ENCODE measurements at regions not wholly inside any gene's neighbourhood (a gene's known extent, or its start where the extent isn't known, plus 50 kb on each side); places are given as distances from the start of the nearest gene placed in this dataset.
A peak's percentile ranks its signal among the peaks of the same experiment; 100 is the strongest.
"Not testable (repeated sequence)": the region's sequence is repeated elsewhere in the genome, so short reads cannot be mapped to it uniquely, and the experiment has no call there.

DNA sequence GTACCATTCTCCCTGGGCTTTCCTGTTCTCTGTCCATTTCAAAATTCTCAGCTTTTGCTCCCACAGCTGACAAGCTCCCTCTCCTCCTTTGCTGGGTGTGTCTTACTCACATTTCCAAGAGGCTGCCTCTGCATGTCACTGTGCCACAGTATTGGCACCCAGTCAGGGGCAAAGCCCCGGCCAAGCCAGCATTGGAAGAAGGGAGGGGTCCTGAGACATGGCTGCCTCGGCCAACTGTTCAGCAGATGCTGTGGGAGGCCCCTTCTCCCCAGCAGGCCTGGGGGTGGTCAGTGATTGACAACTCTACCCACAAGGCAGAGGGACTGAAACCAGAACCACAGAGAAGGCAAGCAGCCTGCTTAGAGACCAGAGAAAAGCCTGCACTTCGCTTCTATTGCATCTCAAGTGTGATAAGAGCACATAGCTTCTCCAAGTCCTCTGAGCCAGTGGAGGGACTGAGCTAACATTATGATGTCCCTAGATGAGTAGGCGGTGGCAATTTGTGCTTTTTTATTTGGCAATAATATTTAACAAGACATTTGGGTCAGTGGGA, 294.1 kb downstream of the SIPA1L2 start:
- DNase-seq, result peak; percentile 61

DNA sequence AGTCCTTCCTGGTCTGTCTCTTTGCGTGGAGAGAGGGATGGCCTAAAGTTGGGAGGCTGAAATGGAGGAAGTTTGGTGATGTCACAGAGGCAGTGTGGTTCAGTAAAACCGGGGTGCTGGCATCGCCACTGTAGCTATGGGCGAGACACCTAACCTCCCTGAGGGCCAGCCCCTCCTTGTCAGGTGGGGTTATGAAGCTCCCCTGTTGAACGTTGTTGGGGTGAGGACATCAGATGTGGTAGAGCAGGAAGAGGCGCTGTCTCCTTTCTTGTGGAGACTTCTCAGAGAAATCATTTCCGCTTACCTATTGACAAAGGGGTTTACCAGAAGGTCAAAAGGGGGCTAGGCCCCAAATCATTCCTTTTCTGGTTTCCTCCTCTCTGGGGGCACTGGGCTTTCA, 294.7 kb downstream of the SIPA1L2 start:
- DNase-seq, result no peak

DNA sequence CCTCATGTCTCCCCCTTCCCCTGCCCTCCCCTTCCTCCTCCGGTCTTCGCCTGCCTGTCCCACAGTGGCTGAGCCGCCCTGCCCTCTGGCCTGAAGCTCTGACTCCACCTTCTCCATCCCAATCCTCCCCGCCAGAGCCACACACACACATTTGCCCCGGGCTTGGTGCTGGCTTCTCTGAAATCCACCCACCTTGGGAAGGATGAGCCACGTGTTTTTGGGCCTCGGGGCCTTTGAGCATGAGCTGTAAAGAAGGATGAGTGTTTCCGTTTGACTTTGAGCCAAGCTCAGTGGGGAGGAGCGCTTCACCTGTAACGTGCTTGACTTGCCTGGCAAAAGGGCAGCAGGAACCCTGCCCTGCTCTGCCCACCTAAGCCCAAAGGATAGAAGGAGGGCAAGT, 295.1 kb downstream of the SIPA1L2 start:
- DNase-seq, result no peak

DNA sequence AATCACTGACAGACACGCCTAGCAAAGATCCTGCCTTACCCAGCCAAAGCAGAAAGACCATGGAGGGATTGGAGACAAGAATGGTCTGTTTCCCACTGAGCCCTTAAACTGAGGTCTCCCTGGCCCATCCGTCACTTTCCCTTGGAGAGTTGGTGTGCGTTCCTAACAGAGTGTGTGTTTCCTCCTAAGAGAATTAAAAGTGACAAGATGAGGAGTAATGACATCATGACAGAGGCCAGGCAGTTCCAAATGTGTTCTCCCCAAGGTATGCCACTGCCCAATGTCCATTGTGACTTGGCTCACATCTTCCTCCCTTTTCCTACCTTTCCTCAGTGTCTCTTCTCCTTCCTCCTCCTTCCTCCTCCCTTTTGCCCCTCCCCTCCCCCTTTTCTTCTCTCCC, 295.7 kb downstream of the SIPA1L2 start:
- DNase-seq, result no peak

DNA sequence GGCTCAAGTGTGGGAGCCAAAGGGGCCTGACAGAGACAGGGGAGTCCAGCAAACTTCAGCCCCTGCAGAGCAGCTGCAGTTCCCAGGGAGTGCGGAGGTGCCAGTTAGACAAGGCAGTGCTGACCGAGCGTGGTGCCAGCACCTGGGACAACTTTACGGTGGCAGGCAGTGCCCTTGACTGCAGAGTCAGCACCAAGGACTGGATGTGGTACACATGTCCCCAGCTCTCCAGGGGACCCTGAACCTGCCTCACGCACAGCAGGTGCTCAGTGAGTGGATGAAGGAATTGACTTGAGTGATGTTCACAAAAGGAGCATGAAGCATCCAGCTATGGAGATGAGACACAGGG, 296.5 kb downstream of the SIPA1L2 start:
- no peak for DNase-seq

DNA sequence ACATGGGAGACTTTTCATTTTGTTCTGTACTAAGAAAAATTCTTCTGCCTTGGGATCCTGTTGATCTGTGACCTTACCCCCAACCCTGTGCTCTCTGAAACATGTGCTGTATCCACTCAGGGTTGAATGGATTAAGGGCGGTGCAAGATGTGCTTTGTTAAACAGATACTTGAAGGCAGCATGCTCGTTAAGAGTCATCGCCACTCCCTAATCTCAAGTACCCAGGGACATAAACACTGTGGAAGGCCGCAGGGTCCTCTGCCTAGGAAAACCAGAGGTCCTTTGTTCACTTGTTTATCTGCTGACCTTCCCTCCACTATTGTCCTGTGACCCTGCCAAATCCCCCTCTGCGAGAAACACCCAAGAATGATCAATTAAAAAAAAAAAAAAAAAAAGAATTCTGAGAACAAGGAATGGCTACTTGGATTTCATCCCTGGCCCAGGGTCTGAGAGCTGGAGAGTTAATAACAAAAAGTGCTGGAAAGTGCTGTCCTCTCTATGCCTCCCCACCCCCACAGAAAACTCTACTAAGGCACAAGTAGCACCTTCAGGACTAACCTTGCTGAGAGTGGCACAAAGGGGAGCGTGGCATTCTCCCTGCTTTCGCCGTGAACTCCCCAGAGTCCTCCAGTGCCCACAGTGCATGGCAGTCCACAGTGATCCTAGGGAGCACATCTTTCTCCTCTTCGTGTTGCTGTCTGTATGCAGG, 297.1 kb downstream of the SIPA1L2 start:
- DNase-seq, result not testable (repeated sequence)

DNA sequence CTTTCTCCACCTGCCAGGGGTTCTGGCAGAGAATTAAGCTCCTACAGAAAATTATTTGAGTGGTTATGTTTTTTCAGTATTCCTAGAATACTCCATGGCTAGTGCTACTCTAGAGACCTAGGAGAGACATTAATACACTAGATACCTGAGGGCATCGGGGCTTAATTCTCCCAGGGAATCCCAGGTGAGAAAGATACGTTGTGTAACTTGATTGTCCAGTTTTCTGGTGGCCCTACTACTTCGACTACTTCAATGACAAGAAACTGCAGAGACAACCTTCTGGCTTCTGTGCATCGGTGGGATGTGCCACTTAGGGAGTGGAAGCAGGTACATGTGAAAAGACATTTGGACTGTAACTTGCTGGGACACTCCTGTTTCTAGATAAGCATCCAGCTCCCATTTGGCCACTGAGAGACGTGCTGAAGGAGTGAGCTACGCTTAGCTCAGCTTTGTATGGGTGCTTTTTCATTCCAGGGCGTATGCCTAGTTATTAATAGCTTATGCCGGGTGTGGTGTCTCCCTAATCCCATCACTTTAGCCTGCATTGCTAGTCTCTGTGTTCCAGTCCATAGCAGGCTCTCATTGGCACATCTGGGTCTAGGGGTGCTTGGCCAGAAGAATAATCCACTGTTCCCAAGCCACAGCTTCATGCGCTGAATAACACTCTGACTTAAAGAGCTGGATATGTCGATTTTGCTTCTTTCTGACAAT, 300.7 kb downstream of the SIPA1L2 start:
- no peak for DNase-seq

DNA sequence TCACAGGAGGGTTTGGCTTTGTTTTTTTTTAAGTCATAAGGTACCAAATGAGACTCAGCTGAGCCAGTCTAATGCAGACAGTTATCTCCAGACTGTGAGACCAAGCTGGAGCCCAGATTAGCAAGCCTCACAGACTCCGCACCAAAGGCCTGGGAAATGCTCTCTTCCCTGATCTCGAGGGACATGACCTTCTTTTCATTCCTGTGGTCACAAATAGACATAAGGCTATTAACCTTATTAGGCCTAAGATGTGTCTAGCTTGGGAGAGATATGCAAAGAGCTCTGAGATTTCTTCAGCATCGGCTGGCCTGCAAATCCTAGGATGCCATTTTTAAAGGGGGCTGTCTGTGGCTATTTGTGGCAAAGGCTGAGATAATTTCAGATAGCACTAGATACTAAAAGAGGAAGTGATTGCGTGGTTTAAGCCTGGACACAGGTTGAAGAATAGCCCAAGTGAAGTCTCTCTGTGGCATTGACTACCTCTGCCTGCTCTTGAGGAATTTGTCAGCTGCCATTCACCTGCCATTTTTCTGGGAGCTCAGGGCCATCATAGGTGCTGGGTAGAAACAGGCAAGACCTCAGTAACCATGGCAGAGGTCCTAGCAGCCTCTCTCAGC, 301.3 kb downstream of the SIPA1L2 start:
- no peak for DNase-seq

DNA sequence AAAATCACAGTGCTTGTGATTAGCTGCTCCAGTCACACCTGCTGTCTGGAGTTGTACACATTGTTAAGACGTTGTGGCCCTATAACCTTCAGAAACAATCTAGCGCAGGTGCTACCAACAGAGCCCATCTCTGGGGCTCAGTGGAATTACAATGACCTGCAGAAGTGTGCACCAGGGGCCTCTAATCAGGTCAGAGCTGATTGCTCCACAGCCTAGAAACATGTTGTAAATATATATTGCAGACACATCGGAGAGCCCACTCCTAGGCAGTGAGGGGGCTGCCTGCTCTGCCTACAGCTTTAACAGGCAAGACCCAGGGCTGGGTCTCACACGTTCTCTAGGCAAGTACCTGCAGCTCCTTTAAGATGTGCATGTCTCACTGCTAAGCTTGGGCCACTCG, 302.0 kb downstream of the SIPA1L2 start:
- DNase-seq, result no peak

DNA sequence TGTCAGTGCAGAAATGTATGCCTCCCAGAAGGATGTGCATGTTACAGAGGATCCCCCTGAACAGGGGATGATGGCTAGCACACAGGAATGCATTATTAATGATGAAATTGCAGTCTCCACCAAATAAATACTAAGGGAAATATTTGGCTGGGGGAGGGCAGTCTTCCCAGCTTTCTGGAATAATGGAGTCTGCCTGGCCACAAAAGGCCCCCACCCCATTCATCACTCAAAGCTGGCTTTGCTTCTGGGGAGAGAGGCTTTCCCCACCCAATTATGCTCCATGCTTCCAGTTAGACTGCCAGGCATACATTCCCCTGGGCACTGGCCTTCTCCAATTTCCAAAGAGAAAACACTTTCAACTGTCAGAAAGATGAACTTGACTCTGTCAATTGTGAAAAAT, 302.7 kb downstream of the SIPA1L2 start:
- peak; percentile 69 for DNase-seq

DNA sequence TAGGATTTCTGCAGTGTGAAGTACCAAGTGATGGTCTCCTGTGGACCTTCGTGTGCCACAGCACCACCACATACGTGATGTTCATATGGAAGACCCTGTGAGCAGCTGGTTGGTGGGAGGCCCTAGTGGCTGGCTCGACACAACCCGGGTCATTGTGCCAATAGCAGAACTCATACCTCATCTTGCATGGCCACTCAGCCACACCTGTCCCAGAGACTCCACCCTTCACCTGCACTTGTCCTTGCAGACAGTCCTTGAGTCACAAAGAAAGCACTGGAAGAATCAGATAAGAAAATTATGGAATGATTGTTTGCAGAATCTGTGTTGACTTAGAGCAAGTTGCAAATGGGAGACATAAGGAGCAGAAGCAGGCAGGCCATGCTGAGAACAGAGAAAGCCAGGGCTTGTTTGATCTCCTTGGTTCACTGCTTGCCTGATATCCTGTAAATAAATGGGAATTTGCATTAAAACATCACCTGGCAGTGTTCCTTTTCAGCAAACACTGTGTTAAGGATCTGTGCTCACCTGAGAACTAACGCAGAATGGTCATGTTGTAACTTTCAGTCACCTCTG, 307.7 kb downstream of the SIPA1L2 start:
- DNase-seq, result no peak

DNA sequence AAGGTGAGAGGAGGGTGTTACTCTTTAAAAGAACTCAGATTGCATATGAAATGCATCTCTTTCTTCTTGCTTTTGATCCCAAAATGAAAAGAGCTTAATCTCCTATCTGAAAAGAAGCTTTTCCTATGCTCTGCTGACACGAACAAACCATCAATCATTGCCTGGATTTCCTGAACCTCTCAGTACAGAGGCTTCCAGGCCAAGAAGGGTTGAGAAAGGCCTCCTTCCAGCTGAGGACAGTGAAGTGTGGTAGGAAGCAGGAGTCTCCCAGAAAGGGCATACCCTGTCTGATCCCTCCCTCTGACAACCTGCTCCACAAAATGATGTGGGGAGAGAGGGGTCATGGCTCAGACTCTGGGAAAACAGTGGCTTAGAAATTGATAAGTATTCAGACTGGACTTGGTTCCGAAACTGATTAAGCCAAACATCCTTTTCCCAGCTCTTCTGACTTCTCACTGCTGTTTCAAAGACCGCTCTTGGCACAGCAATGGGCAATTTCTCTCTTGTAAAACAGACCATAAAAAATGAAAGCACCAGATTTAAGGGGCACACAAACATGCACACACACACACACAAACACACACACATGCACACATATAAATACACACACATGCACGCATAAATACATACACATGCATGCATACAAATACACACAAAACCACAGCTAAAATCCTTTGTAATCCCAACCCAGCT, 310.3 kb downstream of the SIPA1L2 start:
- no peak for DNase-seq

DNA sequence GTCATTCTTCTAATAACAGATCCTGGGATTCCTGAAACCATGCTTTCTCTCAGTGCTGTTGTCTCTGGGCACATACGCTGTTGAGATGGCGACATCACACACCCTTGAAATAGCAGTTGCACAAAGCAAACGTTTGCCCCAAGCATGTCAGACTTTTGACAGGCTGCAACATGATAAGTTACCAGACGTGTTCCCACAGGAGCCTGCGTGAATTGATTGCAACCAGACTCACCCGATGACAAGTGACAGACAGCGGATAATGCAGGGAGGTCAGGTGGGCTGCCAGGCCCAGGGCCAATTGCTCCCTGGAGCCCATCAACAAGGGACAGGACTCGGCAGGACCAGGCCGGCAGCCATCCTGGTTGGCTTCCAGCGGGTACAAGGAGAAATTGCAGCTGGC, 310.9 kb downstream of the SIPA1L2 start:
- peak; percentile 95 for DNase-seq

DNA sequence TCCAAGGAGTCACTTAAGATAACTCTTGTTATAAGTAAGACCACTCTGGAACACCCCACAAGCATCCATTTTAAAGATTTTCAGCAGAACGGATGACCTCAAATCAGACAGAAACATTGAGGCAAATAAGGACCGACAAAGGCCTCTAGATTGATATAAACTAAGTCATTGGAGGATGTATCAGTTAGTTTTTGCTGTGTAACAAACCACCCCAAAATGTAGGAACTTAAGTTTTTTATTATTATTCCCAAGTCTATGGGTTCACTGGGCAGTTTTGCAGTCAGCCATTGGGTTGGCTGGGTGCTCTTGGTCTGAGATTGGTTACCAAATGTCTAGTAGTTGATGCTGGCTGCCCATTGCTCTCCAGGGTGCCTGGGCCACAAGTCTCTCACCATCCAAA, 311.8 kb downstream of the SIPA1L2 start:
- DNase-seq, result no peak

DNA sequence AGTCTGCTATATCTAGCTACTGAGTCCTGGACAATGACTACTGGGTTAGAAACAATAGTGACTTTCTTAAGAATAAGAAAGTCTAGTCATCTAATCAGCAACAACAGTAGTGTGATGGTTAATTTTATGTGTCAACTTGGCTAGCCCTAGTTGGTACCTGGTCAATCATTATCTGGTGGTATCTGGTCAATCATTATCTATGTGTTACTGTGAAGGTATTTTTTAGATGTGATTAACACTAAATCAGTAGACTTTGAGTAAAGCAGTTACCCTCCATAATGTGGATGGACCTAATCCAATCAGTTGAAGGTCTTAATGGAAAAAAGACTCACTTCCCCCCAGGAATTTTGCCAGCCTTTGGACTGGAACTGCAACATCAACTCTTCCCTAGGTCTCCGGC, 312.6 kb downstream of the SIPA1L2 start:
- no peak for DNase-seq

DNA sequence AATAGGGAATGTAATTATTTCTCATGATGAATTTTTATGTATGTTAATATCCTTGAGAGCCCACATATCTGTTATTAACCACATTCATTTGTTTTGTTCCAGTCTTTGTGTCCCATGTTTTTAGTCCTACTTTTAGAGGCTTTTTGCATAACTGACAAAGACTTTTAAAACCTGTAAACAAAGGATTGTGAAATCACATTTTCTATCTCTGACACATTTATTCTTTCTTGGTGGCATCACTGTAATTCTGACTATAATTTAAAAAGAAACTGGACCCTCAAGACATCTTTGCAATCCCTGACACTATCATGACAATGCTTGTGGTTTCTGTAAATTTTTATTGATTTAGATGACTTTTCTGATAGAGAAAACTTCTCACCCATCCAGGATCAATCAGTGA, 313.1 kb downstream of the SIPA1L2 start:
- DNase-seq, result no peak

DNA sequence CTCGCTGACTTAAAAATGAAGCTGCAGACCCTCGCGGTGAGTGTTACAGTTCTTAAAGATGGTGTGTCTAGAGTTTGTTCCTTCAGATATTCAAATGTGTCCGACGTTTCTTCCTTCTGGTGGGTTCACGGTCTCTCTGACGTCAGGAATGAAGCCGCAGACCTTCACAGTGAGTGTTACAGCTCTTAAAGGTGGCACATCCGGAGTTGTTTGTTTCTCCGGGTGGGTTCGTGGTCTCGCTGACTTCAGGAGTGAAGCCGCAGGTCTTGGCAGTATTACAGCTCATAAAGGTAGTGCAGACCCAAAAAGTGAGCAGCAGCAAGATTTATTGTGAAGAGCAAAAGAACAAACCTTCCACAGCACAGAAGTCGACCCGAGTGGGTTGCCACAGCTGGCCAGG, 316.1 kb downstream of the SIPA1L2 start:
- not testable (repeated sequence) for DNase-seq

DNA sequence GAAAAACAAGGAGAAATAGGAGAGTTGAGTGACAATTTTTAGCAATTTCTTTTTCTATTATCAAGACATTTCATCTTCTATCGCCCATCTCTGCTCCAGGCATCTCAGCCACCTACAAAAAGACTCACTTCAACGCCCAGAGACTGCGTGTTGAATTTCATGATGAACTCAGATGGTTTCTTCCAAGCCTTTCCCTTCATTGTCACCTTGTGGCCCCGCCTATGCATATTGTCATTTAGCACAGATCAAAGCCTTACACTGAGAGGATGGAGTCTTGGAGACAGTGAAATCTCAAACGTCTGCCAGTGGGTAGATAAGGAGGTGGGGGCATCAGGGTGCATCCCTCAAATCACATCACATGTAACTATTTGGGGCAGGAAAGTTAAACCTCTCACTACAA, 319.4 kb downstream of the SIPA1L2 start:
- DNase-seq, result no peak

DNA sequence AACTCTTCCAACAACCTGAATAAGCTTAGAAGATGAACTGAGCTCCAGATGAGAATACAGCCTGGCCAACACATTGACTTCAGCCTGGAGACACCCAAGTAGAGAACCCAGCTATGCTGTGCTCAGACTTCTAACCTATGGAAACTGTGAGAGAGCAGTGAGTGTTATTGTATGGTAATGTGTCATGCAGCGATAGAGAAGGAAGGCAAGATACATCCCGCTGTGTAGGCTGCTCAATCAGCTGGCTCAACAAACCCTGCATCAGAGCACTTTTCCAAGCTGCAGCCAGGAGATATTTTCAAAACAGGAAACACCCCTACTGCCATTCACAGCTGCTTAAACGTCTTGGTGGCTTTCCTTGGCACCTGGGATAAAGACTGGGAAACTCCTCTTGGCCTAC, 321.3 kb downstream of the SIPA1L2 start:
- DNase-seq, result no peak

DNA sequence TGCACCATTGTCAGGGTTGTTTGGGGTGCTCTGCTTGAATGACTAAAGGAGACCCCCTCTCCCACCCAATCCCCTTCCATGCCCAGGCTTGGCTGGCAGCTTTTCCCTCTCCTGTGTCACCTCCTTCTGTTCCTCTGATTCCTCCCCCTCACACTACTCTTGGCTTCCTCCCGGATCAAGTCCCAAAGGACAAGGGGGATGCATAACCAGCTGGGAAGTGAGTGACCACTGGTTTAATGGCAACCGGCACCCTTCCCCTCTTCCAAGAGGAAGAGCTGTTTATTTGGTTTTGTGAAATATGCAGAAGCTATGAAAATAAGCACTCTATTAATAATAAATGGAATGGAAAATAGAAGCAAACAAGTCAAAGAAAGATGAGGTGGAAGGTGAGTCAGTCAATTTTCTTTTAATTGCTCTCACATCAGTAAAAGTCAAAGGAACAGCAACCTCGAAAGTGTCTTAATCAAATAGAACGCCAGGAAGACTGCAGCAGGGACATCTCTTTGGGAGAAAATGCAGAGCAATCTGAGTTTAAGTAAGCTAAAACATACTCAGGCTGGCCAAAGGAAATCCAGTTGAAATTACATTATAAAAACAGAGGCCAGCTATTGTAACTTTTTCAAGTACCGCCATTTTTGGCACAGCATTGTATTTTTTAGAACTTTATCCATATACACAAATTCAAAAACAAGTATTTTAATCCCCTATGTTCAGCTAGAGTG, 322.5 kb downstream of the SIPA1L2 start:
- peak; percentile 60 for DNase-seq

DNA sequence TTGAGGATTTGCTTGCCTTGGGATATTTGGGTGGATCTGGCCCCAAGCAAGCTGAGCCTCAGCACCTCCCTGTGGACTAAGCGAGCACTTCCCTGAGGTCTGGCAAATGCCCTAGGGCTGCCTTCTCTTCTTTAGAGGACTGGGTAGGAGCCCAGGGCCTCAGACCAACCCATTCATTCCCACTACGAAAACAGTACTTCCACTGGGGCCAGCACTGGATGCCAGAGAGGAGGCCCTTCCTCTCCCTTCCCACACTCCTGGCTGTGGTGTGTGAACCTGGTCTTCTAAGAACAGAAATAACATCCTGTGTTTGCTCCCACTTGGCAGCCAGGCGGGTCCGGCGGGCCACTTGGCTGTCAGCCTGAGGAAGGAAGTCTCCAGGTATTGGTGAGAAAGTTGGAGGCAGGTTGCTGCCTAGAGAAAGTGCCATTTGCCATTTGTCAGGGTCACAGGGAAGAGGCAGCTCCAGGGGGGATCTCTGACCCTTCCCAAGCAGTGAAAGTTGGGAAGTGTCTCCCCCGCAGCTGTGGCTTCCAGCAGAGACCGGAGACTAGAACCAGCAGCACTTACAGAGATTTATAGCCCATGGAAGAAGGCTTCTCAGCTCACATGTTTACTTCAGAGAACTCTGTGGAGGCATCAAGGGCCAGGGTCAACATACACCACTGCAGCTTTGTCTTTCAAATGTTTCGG, 323.5 kb downstream of the SIPA1L2 start:
- DNase-seq, result no peak

DNA sequence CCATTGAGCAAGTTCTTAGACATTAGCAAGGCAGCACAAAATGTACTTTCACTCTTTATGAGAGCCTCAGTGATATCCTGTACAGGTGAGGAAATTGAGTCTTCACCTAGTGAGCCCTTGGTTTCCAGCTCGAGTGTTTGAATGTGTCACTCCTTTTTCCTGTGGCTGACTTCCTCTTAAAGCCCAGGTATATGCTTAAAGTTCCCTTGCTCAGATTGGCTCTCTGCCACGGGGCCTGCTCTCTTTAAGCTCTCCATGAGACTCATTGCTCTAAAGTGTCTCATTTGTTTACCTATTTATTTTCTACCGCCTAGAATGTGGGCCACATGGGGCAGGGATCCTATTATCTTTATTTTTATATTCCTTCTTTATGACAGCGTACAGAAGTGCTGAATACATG, 324.9 kb downstream of the SIPA1L2 start:
- no peak for DNase-seq

Measured in NCI-H2171 treated with DMSO at 0.1 percent for 48 hours (cell line).